HG03520 (cell line): ENCODE measurements at regions not wholly inside any gene's neighbourhood (a gene's known extent, or its start where the extent isn't known, plus 50 kb on each side); places are given as distances from the start of the nearest gene placed in this dataset.
"Not testable (repeated sequence)": the region's sequence is repeated elsewhere in the genome, so short reads cannot be mapped to it uniquely, and the experiment has no call there.

Experiments used
- ATAC-seq: cut with Tn5 transposase; IDR thresholded peaks from one replicate; pipeline ENCODE4 v1.9.1; 2021; ENCODE audit warnings: mild to moderate bottlenecking, moderate library complexity; ENCODE audit not compliant: unreplicated experiment

DNA sequence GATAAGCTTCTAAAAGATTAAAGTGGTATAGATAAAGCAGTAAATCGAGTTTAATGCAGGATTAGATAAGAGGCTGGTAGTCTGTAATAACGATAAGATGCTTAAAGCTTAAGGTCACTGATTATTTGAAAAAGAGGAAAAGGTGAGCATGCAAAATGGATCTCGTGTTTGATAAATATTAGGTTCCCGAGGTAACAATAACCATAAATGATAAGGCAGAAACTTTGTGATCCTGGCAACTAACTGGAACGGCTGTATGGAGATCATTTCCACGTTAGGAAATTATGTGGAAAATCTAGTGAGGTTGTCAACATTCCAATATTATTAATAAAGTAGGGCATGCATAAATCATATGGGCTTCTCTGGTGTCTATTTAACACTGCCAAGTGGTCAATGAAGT lies 255.5 kb downstream of the EFCAB11 start:
- no peak for ATAC-seq

DNA sequence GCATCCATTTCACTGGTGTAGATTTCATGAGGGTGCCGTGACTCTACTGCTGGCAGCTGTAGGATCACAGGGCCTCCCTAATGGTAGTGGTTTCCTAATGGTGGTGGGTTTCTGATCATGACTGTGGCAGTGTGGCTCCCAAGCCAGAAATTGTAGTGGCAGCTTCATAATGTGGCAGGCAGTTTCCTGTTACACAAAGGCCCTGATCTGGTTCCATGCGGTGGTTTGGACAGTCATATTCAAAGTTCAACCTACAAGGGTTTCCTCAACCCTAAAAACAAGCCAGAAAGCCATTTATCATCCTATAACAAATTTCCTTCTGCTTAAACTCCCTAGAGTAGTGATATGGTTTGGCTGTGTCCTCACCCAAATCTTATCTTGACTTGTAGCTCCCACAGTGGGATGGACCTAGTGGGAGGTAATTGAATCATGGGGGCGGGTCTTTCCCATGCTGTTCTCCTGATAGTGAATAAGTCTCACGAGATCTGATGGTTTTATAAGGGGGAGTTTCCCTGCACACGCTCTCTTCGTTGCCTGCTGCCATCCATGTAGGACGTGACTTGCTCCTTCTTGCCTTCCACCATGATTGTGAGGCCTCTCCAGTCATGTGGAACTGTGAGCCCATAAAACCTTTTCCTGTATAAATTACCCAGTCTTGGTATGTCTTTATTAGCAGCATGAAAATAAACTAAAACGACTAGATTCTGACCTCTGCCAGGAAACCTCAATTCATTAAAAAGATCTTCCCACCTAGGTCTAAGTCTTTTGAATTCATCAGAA lies 257.1 kb downstream of the EFCAB11 start:
- ATAC-seq = no peak

DNA sequence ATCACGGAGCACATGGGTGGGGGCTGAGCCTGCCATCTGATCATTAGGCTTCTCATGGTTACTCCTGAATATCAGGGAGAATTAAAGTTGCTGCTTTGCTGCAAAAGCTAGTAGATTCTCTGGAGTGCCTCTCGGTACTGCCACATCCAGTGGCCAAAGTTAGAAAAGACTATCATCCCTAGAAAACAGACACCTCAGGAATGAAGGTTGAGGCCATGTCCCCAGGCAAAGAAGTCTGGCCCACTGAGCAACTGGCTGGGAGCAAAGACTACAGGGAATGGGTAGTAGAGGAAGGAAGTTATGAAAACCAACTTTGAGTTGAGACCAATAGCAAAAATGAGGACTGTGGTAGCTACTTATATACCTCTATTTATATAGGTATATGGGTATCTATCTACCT lies 258.7 kb downstream of the EFCAB11 start:
- no peak for ATAC-seq

DNA sequence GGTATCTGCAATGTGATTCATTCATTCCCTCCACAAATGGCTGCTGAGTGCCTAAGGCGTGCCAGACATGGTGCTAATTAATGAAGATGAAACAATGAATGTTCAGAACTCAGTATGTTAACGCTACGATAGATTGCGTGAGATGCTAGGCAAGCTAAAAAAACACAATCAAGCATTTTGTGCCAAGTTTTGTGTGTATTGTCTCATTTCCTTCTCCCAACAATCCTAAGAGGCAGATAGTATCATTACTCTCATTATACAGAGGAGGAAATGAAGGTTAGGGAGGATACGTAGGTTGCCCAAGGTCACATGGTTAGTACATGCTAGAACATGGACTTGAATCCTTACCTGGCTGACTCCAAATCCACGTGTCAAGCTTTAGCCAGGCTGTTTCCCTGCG lies 264.4 kb downstream of the EFCAB11 start:
- no peak for ATAC-seq

DNA sequence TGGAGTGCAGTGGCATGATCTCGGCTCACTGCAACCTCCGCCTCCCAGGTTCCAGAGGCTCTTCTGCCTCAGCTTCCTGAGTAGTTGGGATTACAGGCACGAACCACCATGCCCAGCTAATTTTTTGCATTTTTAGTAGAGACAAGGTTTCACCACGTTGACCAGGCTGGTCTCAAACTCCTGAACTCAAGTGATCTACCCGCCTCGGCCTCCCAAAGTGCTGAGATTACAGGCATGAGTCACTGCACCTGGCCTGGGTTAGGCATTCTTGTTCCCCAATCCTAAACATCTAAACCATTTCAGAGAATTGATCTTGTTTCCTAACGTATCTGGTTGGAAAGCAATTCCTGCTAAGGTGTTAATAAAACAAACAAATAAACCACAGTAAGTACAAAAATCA lies 264.8 kb downstream of the EFCAB11 start:
- ATAC-seq = not testable (repeated sequence)

GRCh38 chr14:89688507-89689211 lies 265.9 kb downstream of the EFCAB11 start:
- no peak for ATAC-seq

- not testable (repeated sequence) for ATAC-seq
Measured at GRCh38 chr14:89687129-89687528, 267.4 kb downstream of the EFCAB11 start.

DNA sequence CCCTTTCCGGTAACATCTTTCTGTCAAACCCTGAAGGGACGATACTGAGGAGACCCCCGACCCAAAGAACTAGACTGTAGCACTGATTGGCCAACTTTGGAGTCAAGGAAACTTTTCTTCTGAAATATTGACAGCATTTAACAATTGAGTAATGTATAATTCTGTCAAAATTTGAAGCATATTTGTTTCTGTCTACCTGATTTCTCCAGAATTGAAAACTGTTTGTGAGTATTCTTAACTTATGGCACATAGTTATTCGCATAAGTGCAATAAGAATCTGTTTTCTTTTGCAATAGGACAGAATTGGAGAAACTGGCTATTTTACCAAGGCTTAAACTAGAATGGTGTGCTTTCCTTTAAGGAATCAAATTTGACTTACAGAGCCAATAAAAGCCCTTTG lies 267.1 kb upstream of the FOXN3 start:
- ATAC-seq = no peak

GRCh38 chr14:89681086-89682018 lies 264.3 kb upstream of the FOXN3 start:
- peak; percentile 81 for ATAC-seq

GRCh38 chr14:89680156-89680555 lies 263.1 kb upstream of the FOXN3 start:
- ATAC-seq = no peak

DNA sequence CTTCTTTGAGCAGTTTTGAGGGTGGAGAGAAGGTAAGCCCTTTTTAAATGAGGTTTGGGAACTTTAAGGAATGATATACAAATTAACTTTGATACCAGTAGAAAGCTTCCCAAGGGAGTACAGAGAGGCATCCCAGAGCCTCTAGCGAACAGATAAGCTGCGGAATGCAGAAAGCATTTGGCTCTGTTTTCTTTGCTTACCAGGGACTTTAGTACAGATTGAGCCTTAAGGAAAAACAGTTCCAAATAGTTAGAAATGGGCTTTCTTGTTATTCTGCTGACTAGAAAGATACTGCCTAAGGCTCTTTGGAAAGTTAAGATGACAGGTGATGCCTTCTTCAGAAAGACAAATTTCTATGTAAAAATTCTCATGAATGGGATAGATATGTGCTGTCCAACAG lies 261.7 kb upstream of the FOXN3 start:
- no peak for ATAC-seq

GRCh38 chr14:89675590-89675989 lies 258.6 kb upstream of the FOXN3 start:
- no peak for ATAC-seq

DNA sequence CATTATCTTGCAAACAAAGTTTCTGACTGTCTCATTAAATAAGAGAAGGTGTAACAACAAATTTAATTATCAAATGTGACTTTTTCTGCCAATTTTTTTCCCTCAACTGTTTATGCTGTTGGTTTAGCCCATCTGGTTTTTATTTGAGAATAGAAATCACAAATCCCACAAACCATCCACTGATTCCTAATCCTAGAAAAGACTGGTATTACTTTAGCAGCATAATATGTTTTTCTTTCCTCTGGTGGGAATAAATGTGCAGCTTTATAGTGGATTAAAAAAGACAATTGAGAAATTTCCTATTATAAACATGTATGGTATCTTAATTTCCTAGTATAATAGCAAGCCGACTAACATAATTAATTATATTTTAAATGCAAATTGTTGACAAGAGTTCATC lies 257.9 kb upstream of the FOXN3 start:
- no peak for ATAC-seq

DNA sequence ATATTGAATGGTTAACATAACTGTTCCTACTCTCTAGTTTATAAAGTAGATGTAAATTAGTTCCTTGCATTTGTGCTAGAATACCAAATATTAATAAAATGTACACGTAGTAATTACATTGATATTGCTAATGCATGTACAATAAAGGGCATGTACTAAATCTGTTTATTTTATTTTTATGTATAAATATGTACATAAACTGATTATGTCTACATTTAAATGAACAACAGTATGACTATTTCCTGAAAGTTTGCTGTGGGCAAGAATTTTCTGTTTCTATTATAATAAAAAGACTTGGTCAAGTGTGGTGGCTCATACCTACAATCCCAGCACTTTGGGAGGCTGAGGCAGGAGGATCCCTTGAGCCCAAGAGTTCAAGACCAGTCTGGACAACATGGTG lies 257.2 kb upstream of the FOXN3 start:
- ATAC-seq = no peak

DNA sequence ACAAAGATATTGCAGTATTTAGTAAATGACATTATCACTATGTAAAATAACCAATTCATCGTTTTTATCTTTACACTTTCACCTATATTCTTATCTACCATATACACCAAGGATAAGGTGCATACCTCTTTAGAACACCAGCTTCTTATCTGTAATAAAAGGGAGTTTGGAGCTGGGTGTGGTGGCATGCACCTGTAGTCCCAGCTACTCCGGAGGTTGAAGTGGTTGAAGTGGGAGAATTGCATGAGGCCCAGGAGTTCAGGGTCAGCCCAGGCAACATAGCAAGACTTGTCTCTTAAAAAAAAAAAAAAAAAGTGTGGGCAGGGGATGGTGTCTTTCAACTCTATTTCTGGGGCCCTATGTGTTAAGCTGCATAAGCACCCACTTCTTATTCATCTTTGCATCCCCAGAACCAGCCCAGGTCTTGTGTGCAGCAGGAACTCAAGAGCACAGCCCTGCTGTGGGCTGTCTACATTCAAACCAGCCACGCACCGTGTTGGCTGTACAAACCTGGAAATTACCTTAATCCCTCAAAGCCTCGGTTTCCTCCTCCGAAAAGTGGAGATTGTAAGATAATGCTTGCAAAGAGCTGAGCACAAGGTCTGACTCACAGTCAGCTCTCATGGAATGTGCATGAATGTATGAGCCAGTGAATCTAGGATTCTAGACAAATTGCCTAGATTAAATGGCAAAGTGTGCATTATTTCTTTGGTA lies 256.6 kb upstream of the FOXN3 start:
- ATAC-seq = no peak

- ATAC-seq = no peak
Measured at GRCh38 chr14:89672636-89673511, 255.8 kb upstream of the FOXN3 start.

DNA sequence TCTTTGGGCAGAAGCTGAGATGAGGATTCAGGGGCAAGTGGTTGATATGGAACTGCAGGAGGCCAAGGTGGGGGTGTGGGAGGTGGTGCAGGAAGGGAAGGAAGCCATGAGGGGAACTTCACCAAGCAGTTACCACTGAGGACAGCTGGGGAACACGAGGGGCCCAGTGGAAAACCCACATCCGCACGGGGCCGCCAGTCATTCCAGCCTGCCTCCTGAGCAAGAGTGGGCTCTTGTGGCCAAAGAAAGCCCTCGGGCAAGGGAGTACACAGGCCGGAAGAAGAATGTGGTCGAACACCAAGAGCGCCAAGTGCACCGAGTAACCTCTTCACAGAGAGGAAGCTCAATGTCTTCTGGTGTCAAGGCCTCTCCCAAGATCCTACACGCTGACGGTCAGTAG lies 252.2 kb upstream of the FOXN3 start:
- ATAC-seq = no peak

GRCh38 chr14:89667983-89668382 lies 250.9 kb upstream of the FOXN3 start:
- ATAC-seq = no peak

- not testable (repeated sequence) for ATAC-seq
Measured at GRCh38 chr14:89665300-89666081, 248.5 kb upstream of the FOXN3 start.
